GM21360 (cell line): ENCODE measurements at regions not wholly inside any gene's neighbourhood (a gene's known extent, or its start where the extent isn't known, plus 50 kb on each side); places are given as distances from the start of the nearest gene placed in this dataset.
"Not testable (repeated sequence)": the region's sequence is repeated elsewhere in the genome, so short reads cannot be mapped to it uniquely, and the experiment has no call there.

Experiments
- ATAC-seq: cut with Tn5 transposase; IDR thresholded peaks from one replicate; pipeline ENCODE4 v1.9.1; 2021; ENCODE audit warnings: mild to moderate bottlenecking, moderate library complexity; ENCODE audit not compliant: unreplicated experiment

GRCh38 chr1:47491341-47491753 lies 53.5 kb downstream of the FOXD2 start:
- no peak for ATAC-seq

GRCh38 chr1:47495176-47495713 lies 57.4 kb downstream of the FOXD2 start:
- ATAC-seq: no peak

- ATAC-seq: no peak
Observed at GRCh38 chr1:47498551-47498950, 60.7 kb downstream of the FOXD2 start.

- no peak for ATAC-seq
Observed at GRCh38 chr1:47501069-47501468, 63.2 kb downstream of the FOXD2 start.

- ATAC-seq: no peak
Observed at GRCh38 chr1:47502746-47503370, 65.0 kb downstream of the FOXD2 start.

GRCh38 chr1:47504840-47505239 lies 67.0 kb downstream of the FOXD2 start:
- not testable (repeated sequence) for ATAC-seq

GRCh38 chr1:47505267-47505666 lies 67.4 kb downstream of the FOXD2 start:
- no peak for ATAC-seq

- ATAC-seq: no peak
Observed at GRCh38 chr1:47506053-47506452, 68.2 kb downstream of the FOXD2 start.

GRCh38 chr1:47507144-47507543 lies 69.3 kb downstream of the FOXD2 start:
- ATAC-seq: no peak

GRCh38 chr1:47507881-47508701 lies 70.2 kb downstream of the FOXD2 start:
- no peak for ATAC-seq

GRCh38 chr1:47508702-47509431 lies 71.0 kb downstream of the FOXD2 start:
- ATAC-seq: no peak

GRCh38 chr1:47510282-47510811 lies 72.5 kb downstream of the FOXD2 start:
- no peak for ATAC-seq

- no peak for ATAC-seq
Observed at GRCh38 chr1:47511825-47512224, 74.0 kb downstream of the FOXD2 start.

GRCh38 chr1:47513393-47513792 lies 75.5 kb downstream of the FOXD2 start:
- ATAC-seq: no peak

GRCh38 chr1:47514229-47514628 lies 76.4 kb downstream of the FOXD2 start:
- no peak for ATAC-seq

- no peak for ATAC-seq
Observed at GRCh38 chr1:47515164-47515789, 77.4 kb downstream of the FOXD2 start.

GRCh38 chr1:47517946-47518345 lies 80.1 kb downstream of the FOXD2 start:
- ATAC-seq: no peak

GRCh38 chr1:47519491-47519890 lies 81.6 kb downstream of the FOXD2 start:
- ATAC-seq: no peak

GRCh38 chr1:47519971-47520370 lies 82.1 kb downstream of the FOXD2 start:
- ATAC-seq: no peak

GRCh38 chr1:47521034-47521881 lies 83.4 kb downstream of the FOXD2 start:
- ATAC-seq: no peak
